Limb (tissue), 2 donors: ENCODE measurements at regions not wholly inside any gene's neighbourhood (a gene's known extent, or its start where the extent isn't known, plus 50 kb on each side); places are given as distances from the start of the nearest gene placed in this dataset.

Source experiments
- DNase-seq, 2 donors: peaks; one replicate each; pipeline ENCODE4 v3.0.0-alpha.2; 2016; ENCODE audit errors: extremely low spot score in 2 of 2

- no peak for DNase-seq
Measured at GRCh38 chr17:13230350-13231264, 212.8 kb upstream of the ELAC2 start.

- no peak for DNase-seq
Measured at GRCh38 chr17:13228225-13228624, 210.4 kb upstream of the ELAC2 start.

GRCh38 chr17:13222975-13223374 lies 205.1 kb upstream of the ELAC2 start:
- no peak for DNase-seq

- DNase-seq: no peak
Measured at GRCh38 chr17:13212860-13213259, 195.0 kb upstream of the ELAC2 start.

GRCh38 chr17:13209081-13209480 lies 191.3 kb upstream of the ELAC2 start:
- no peak for DNase-seq

- DNase-seq: no peak
Measured at GRCh38 chr17:13204607-13205237, 186.9 kb upstream of the ELAC2 start.

GRCh38 chr17:13202835-13203234 lies 185.0 kb upstream of the ELAC2 start:
- no peak for DNase-seq

- DNase-seq: no peak
Measured at GRCh38 chr17:13200671-13201070, 182.8 kb upstream of the ELAC2 start.

GRCh38 chr17:13199425-13199824 lies 181.6 kb upstream of the ELAC2 start:
- DNase-seq: no peak

GRCh38 chr17:13197586-13197985 lies 179.8 kb upstream of the ELAC2 start:
- DNase-seq: no peak

- DNase-seq: peak in 1 of 2 donors; percentile 20
Measured at GRCh38 chr17:13194887-13195286, 177.1 kb upstream of the ELAC2 start.

GRCh38 chr17:13182854-13183253 lies 165.0 kb upstream of the ELAC2 start:
- DNase-seq: no peak

- DNase-seq: no peak
Measured at GRCh38 chr17:13182450-13182849, 164.6 kb upstream of the ELAC2 start.

- DNase-seq: no peak
Measured at GRCh38 chr17:13181683-13182082, 163.9 kb upstream of the ELAC2 start.

- no peak for DNase-seq
Measured at GRCh38 chr17:13176436-13176835, 158.6 kb upstream of the ELAC2 start.

GRCh38 chr17:13171790-13172189 lies 154.0 kb upstream of the ELAC2 start:
- no peak for DNase-seq

GRCh38 chr17:13162361-13162760 lies 144.5 kb upstream of the ELAC2 start:
- no peak for DNase-seq

GRCh38 chr17:13160790-13161189 lies 143.0 kb upstream of the ELAC2 start:
- no peak for DNase-seq

- DNase-seq: no peak
Measured at GRCh38 chr17:13160296-13160695, 142.5 kb upstream of the ELAC2 start.

GRCh38 chr17:13158494-13159240 lies 140.8 kb upstream of the ELAC2 start:
- DNase-seq: no peak

GRCh38 chr17:13157656-13158055 lies 139.8 kb upstream of the ELAC2 start:
- DNase-seq: no peak

- DNase-seq: no peak
Measured at GRCh38 chr17:13154930-13155329, 137.1 kb upstream of the ELAC2 start.
